HCT116 (cell line): ENCODE measurements at regions not wholly inside any gene's neighbourhood (a gene's known extent, or its start where the extent isn't known, plus 50 kb on each side); places are given as distances from the start of the nearest gene placed in this dataset.

Experiments used
- ATAC-seq: fragments of 200-7000 bp; cut with Tn5 transposase; 2 replicates; pipeline ENCODE4 v1.9.1; 2020; ENCODE audit warnings: mild to moderate bottlenecking, moderate library complexity
- BruUV-seq: library from RNA; stranded (reverse); fragments of 400-500 nt; replicated peaks from 2 replicates; lab custom pipeline; 2021; lab: Mats Ljungman, UMichigan
- CTCF ChIA-PET: fragments of 300-600 bp; sonication (Branson Sonifier 250); formaldehyde crosslinking; loops from one replicate; lab custom pipeline; 2021; ENCODE audit warnings: antibody characterized with exemption; lab: Charles Lee
- POLR2A ChIA-PET: fragments of 300-600, 350-600 bp; sonication (Branson Sonifier 250); formaldehyde crosslinking; loops from one replicate; lab custom pipeline; 2021; ENCODE audit warnings: antibody characterized with exemption; lab: Charles Lee
- RAD21 ChIA-PET, 2 experiments: fragments of 300-600 bp; sonication (Branson Sonifier 250); formaldehyde crosslinking; loops; one replicate each; lab custom pipeline; 2023; ENCODE audit warnings: low total read pairs in 2 of 2; ENCODE audit not compliant: uncharacterized antibody in 2 of 2, unreplicated experiment in 2 of 2, low non-redundant PET in 1 of 2; lab: Charles Lee
- DNase-seq: peaks from one replicate; pipeline ENCODE4 v3.0.0-alpha.2; 2010; ENCODE audit warnings: low read depth, low spot score
- H2AFZ ChIP-seq: fragments of 200-600 bp; shearing (Covaris generic), sonication (generic); 2 replicates; pipeline ENCODE4 v1.6.1; 2017; ENCODE audit warnings: low read depth, mixed run types, mixed read lengths, antibody characterized with exemption, low read length; ENCODE audit not compliant: poor library complexity, severe bottlenecking
- H3K27ac ChIP-seq: 2 replicates; pipeline ENCODE4 v1.5.1; 2012; ENCODE audit warnings: low read depth, low read length
- H3K27me3 ChIP-seq: fragments of 200-600 bp; sonication (generic); 2 replicates; pipeline ENCODE4 v1.6.1; 2016; ENCODE audit warnings: mixed run types, low read length, mixed read lengths; ENCODE audit not compliant: insufficient read depth
- H3K36me3 ChIP-seq, 2 experiments: fragments of 200-500 bp in 1 of 2; fragments of 200-600 bp in 1 of 2; sonication (Bioruptor generic) in 1 of 2; sonication (generic) in 1 of 2; 2 replicates each; pipeline versions ENCODE4 v1.5.1 to v1.6.1; 2014 to 2016; ENCODE audit warnings: low read length in 2 of 2, inconsistent platforms in 1 of 2, mixed read lengths in 1 of 2, mixed run types in 1 of 2; ENCODE audit not compliant: insufficient read depth in 2 of 2, control insufficient read depth in 1 of 2
- H3K4me1 ChIP-seq, 2 experiments: fragments of 200-600 bp in 1 of 2; sonication (generic) in 1 of 2; 2 replicates each; pipeline versions ENCODE4 v1.5.1 to v1.6.1; 2012 to 2017; ENCODE audit warnings: low read length in 2 of 2, inconsistent platforms in 1 of 2, mild to moderate bottlenecking in 1 of 2, mixed read lengths in 1 of 2, mixed run types in 1 of 2, moderate library complexity in 1 of 2; ENCODE audit not compliant: insufficient read depth in 2 of 2, control insufficient read depth in 1 of 2
- H3K4me2 ChIP-seq: fragments of 200-600 bp; sonication (generic); 2 replicates; pipeline ENCODE4 v1.6.1; 2017; ENCODE audit warnings: mixed run types, low read length, mixed read lengths
- H3K4me3 ChIP-seq, 2 experiments: fragments of 200-600 bp in 1 of 2; sonication (generic) in 1 of 2; replicated peaks in 1 of 2; 2 replicates each; pipeline ENCODE4 v1.5.1; 2011 to 2016; ENCODE audit warnings: low read length in 2 of 2, control low read depth in 1 of 2, low read depth in 1 of 2, mild to moderate bottlenecking in 1 of 2, mixed read lengths in 1 of 2, mixed run types in 1 of 2
- H3K79me2 ChIP-seq: fragments of 200-600 bp; sonication (generic); 2 replicates; pipeline ENCODE4 v1.6.1; 2017; ENCODE audit warnings: mild to moderate bottlenecking, mixed run types, low read length, moderate library complexity, mixed read lengths; ENCODE audit not compliant: insufficient read depth
- H3K9ac ChIP-seq: fragments of 200-600 bp; sonication (generic); 2 replicates; pipeline ENCODE4 v1.6.1; 2016; ENCODE audit warnings: low read length, mixed read lengths
- H3K9me2 ChIP-seq: fragments of 200-600 bp; sonication (generic), shearing (Covaris generic); 2 replicates; pipeline ENCODE4 v1.6.1; 2017; ENCODE audit warnings: mixed run types, mild to moderate bottlenecking, moderate library complexity; ENCODE audit not compliant: insufficient read depth
- H3K9me3 ChIP-seq, 2 experiments: fragments of 200-500 bp in 1 of 2; fragments of 200-600 bp in 1 of 2; sonication (Bioruptor generic) in 1 of 2; sonication (generic) in 1 of 2; 2 replicates each; pipeline ENCODE4 v1.6.1; 2014 to 2017; ENCODE audit warnings: low read length in 2 of 2, mixed read lengths in 2 of 2, inconsistent platforms in 1 of 2, low read depth in 1 of 2, mild to moderate bottlenecking in 1 of 2, mixed run types in 1 of 2, moderate library complexity in 1 of 2; ENCODE audit not compliant: control insufficient read depth in 1 of 2, insufficient read depth in 1 of 2
- H4K20me1 ChIP-seq: fragments of 200-600 bp; sonication (generic), shearing (Covaris generic); 2 replicates; pipeline ENCODE4 v1.6.1; 2017; ENCODE audit warnings: mixed run types, mild to moderate bottlenecking, moderate library complexity; ENCODE audit not compliant: insufficient read depth
- POLR2AphosphoS5 ChIP-seq: IDR thresholded peaks from 2 replicates; pipeline ENCODE4 v1.6.1; 2011; ENCODE audit warnings: mild to moderate bottlenecking, low read depth, low read length, moderate library complexity
- RAD21 ChIP-seq: IDR thresholded peaks from 2 replicates; pipeline ENCODE4 v1.6.1; 2012; ENCODE audit warnings: low read depth, mild to moderate bottlenecking
- TCF7L2 ChIP-seq: IDR thresholded peaks from 2 replicates; pipeline ENCODE4 v1.7.0; 2011; ENCODE audit warnings: borderline replicate concordance, inconsistent platforms; ENCODE audit not compliant: insufficient read depth, insufficient read length; ENCODE audit errors: extremely low read depth
- YY1 ChIP-seq: IDR thresholded peaks from 2 replicates; pipeline ENCODE4 v1.6.1; 2011; ENCODE audit warnings: low read length, low read depth, moderate library complexity, mild to moderate bottlenecking; ENCODE audit not compliant: insufficient replicate concordance; ENCODE audit errors: extremely low read depth
- intact Hi-C: fragments of 100-400 bp; cut with micrococcal nuclease; formaldehyde crosslinking; loops from 2 replicates; pipeline ENCODE4 v1.10.0; 2022
- TF ChIP-seq, protein P1 (sequence below): IDR thresholded peaks from 2 replicates; pipeline ENCODE4 v1.6.1; 2012

DNA sequence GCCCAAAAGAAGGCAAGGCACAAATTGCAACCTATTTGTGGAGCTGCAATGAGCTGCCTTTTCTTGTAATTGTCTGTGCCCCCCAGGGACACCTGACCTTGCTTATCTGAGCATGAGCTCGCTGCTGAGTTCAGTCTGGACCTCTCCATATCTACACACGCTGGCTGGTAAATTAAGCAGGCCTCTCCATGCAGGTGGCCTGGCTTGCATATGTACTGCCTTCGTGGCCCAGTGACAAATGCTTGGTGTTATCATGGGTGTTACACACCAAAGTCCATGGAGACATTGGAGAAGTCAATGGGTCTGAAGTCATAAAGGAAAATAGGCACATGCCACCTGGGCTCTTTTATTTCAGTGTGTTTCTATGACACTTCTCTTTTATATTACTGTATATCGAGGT, 121.2 kb downstream of the IRS1 start:
- H3K9me2 ChIP-seq = no peaks in the 10 kb centered on the region
- no peaks in the 10 kb centered on the region for H3K79me2 ChIP-seq
- TF ChIP-seq YY1 (no peak), POLR2AphosphoS5 (no peak)
- TF ChIP-seq, protein P1, sequence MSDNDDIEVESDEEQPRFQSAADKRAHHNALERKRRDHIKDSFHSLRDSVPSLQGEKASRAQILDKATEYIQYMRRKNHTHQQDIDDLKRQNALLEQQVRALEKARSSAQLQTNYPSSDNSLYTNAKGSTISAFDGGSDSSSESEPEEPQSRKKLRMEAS = 0 out of 2 replicates have a peak, but pooled peaks have one; percentile 32
- H3K36me3 ChIP-seq = peaks cover 0 to 3% of the 10 kb centered on the region in 2 experiments; a peak in 1 of 4 replicates
- no peak for ATAC-seq
- no peak overlapping the region for H3K4me2 ChIP-seq
- no TSS peak for BruUV-seq
- no peak for DNase-seq
- H3K27ac ChIP-seq = peak overlapping the region; percentile 2; the same call in 1 of the 2 replicates
- no peaks in the 10 kb centered on the region for H3K27me3 ChIP-seq
- no peaks in the 10 kb centered on the region for H4K20me1 ChIP-seq
- H3K9me3 ChIP-seq = no peaks in the 10 kb centered on the region
- ChIA-PET CTCF (no interaction called here), RAD21 (no interaction called here), POLR2A (no interaction called here)
- H3K4me3 ChIP-seq = no peak overlapping the region
- no peak overlapping the region for H2AFZ ChIP-seq
- intact Hi-C loops = no loop called here
- H3K9ac ChIP-seq = no peak overlapping the region
- peaks cover 45 to 51% of the 10 kb centered on the region in 2 experiments for H3K4me1 ChIP-seq

DNA sequence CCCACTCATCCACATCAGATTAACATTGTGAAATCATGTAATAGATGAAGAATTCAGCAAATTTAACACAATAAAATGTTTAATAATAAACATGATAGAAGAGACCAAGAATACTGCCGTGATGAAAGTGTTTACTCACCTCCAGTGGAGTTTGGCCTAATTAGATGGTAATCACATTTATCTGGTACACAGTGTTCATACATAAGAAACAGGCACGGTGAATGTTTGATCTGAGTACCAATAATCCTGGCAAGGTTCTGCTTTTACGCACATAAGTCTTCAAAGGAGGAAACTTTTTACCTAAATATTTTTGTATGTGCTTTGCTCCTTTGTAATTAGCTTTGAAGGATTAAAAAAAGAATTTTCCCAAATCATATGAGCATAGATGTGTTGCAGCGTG, 122.5 kb downstream of the IRS1 start:
- Histone ChIP-seq H3K79me2 (no peaks in the 10 kb centered on the region), H3K27ac (peak overlapping the region; percentile 98), H4K20me1 (no peaks in the 10 kb centered on the region), H3K4me2 (no peak overlapping the region), H3K4me1 (peaks cover 48 to 58% of the 10 kb centered on the region in 2 experiments), H2AFZ (peak overlapping the region; percentile 68), H3K9ac (no peak overlapping the region), H3K27me3 (no peaks in the 10 kb centered on the region), H3K4me3 (no peak overlapping the region), H3K9me2 (no peaks in the 10 kb centered on the region), H3K9me3 (no peaks in the 10 kb centered on the region), H3K36me3 (peaks cover 0 to 3% of the 10 kb centered on the region in 2 experiments; a peak in 1 of 4 replicates)
- CTCF ChIA-PET = no interaction called here
- RAD21 ChIA-PET = no interaction called here
- no peak for DNase-seq
- POLR2A ChIA-PET = no interaction called here
- TF ChIP-seq RAD21 (no peak), TCF7L2 (peak; percentile 75)
- no peak for ATAC-seq
- intact Hi-C loops = no loop called here
- no TSS peak for BruUV-seq
